HCT116 (cell line): ENCODE measurements at regions not wholly inside any gene's neighbourhood (a gene's known extent, or its start where the extent isn't known, plus 50 kb on each side); places are given as distances from the start of the nearest gene placed in this dataset.

Experiments
- ATAC-seq: fragments of 200-7000 bp; cut with Tn5 transposase; 2 replicates; pipeline ENCODE4 v1.9.1; 2020; ENCODE audit warnings: mild to moderate bottlenecking, moderate library complexity
- BruUV-seq: library from RNA; stranded (reverse); fragments of 400-500 nt; replicated peaks from 2 replicates; lab custom pipeline; 2021; lab: Mats Ljungman, UMichigan
- CTCF ChIA-PET: fragments of 300-600 bp; sonication (Branson Sonifier 250); formaldehyde crosslinking; loops from one replicate; lab custom pipeline; 2021; ENCODE audit warnings: antibody characterized with exemption; lab: Charles Lee
- POLR2A ChIA-PET: fragments of 300-600, 350-600 bp; sonication (Branson Sonifier 250); formaldehyde crosslinking; loops from one replicate; lab custom pipeline; 2021; ENCODE audit warnings: antibody characterized with exemption; lab: Charles Lee
- RAD21 ChIA-PET, 2 experiments: fragments of 300-600 bp; sonication (Branson Sonifier 250); formaldehyde crosslinking; loops; one replicate each; lab custom pipeline; 2023; ENCODE audit warnings: low total read pairs in 2 of 2; ENCODE audit not compliant: uncharacterized antibody in 2 of 2, unreplicated experiment in 2 of 2, low non-redundant PET in 1 of 2; lab: Charles Lee
- DNase-seq: peaks from one replicate; pipeline ENCODE4 v3.0.0-alpha.2; 2010; ENCODE audit warnings: low read depth, low spot score
- H2AFZ ChIP-seq: fragments of 200-600 bp; shearing (Covaris generic), sonication (generic); 2 replicates; pipeline ENCODE4 v1.6.1; 2017; ENCODE audit warnings: low read depth, mixed run types, mixed read lengths, antibody characterized with exemption, low read length; ENCODE audit not compliant: poor library complexity, severe bottlenecking
- H3K27ac ChIP-seq: 2 replicates; pipeline ENCODE4 v1.5.1; 2012; ENCODE audit warnings: low read depth, low read length
- H3K27me3 ChIP-seq: fragments of 200-600 bp; sonication (generic); 2 replicates; pipeline ENCODE4 v1.6.1; 2016; ENCODE audit warnings: mixed run types, low read length, mixed read lengths; ENCODE audit not compliant: insufficient read depth
- H3K36me3 ChIP-seq, 2 experiments: fragments of 200-500 bp in 1 of 2; fragments of 200-600 bp in 1 of 2; sonication (Bioruptor generic) in 1 of 2; sonication (generic) in 1 of 2; 2 replicates each; pipeline versions ENCODE4 v1.5.1 to v1.6.1; 2014 to 2016; ENCODE audit warnings: low read length in 2 of 2, inconsistent platforms in 1 of 2, mixed read lengths in 1 of 2, mixed run types in 1 of 2; ENCODE audit not compliant: insufficient read depth in 2 of 2, control insufficient read depth in 1 of 2
- H3K4me1 ChIP-seq, 2 experiments: fragments of 200-600 bp in 1 of 2; sonication (generic) in 1 of 2; 2 replicates each; pipeline versions ENCODE4 v1.5.1 to v1.6.1; 2012 to 2017; ENCODE audit warnings: low read length in 2 of 2, inconsistent platforms in 1 of 2, mild to moderate bottlenecking in 1 of 2, mixed read lengths in 1 of 2, mixed run types in 1 of 2, moderate library complexity in 1 of 2; ENCODE audit not compliant: insufficient read depth in 2 of 2, control insufficient read depth in 1 of 2
- H3K4me2 ChIP-seq: fragments of 200-600 bp; sonication (generic); 2 replicates; pipeline ENCODE4 v1.6.1; 2017; ENCODE audit warnings: mixed run types, low read length, mixed read lengths
- H3K4me3 ChIP-seq, 2 experiments: fragments of 200-600 bp in 1 of 2; sonication (generic) in 1 of 2; replicated peaks in 1 of 2; 2 replicates each; pipeline ENCODE4 v1.5.1; 2011 to 2016; ENCODE audit warnings: low read length in 2 of 2, control low read depth in 1 of 2, low read depth in 1 of 2, mild to moderate bottlenecking in 1 of 2, mixed read lengths in 1 of 2, mixed run types in 1 of 2
- H3K79me2 ChIP-seq: fragments of 200-600 bp; sonication (generic); 2 replicates; pipeline ENCODE4 v1.6.1; 2017; ENCODE audit warnings: mild to moderate bottlenecking, mixed run types, low read length, moderate library complexity, mixed read lengths; ENCODE audit not compliant: insufficient read depth
- H3K9ac ChIP-seq: fragments of 200-600 bp; sonication (generic); 2 replicates; pipeline ENCODE4 v1.6.1; 2016; ENCODE audit warnings: low read length, mixed read lengths
- H3K9me2 ChIP-seq: fragments of 200-600 bp; sonication (generic), shearing (Covaris generic); 2 replicates; pipeline ENCODE4 v1.6.1; 2017; ENCODE audit warnings: mixed run types, mild to moderate bottlenecking, moderate library complexity; ENCODE audit not compliant: insufficient read depth
- H3K9me3 ChIP-seq, 2 experiments: fragments of 200-500 bp in 1 of 2; fragments of 200-600 bp in 1 of 2; sonication (Bioruptor generic) in 1 of 2; sonication (generic) in 1 of 2; 2 replicates each; pipeline ENCODE4 v1.6.1; 2014 to 2017; ENCODE audit warnings: low read length in 2 of 2, mixed read lengths in 2 of 2, inconsistent platforms in 1 of 2, low read depth in 1 of 2, mild to moderate bottlenecking in 1 of 2, mixed run types in 1 of 2, moderate library complexity in 1 of 2; ENCODE audit not compliant: control insufficient read depth in 1 of 2, insufficient read depth in 1 of 2
- H4K20me1 ChIP-seq: fragments of 200-600 bp; sonication (generic), shearing (Covaris generic); 2 replicates; pipeline ENCODE4 v1.6.1; 2017; ENCODE audit warnings: mixed run types, mild to moderate bottlenecking, moderate library complexity; ENCODE audit not compliant: insufficient read depth
- CBX3 ChIP-seq: IDR thresholded peaks from 2 replicates; pipeline ENCODE4 v1.6.1; 2012; ENCODE audit warnings: low read depth
- CEBPB ChIP-seq: IDR thresholded peaks from 2 replicates; pipeline ENCODE4 v1.6.1; 2012; ENCODE audit warnings: low read depth
- EGR1 ChIP-seq: IDR thresholded peaks from 2 replicates; pipeline ENCODE4 v1.6.1; 2012; ENCODE audit warnings: low read depth
- EZH2 ChIP-seq: fragments of 200-600 bp; sonication (generic); IDR thresholded peaks from 2 replicates; pipeline ENCODE4 v1.6.1; 2017; ENCODE audit warnings: antibody characterized with exemption, mixed run types
- EZH2phosphoT487 ChIP-seq: fragments of 200-600 bp; IDR thresholded peaks from 2 replicates; pipeline ENCODE4 v1.6.1; 2018; ENCODE audit warnings: antibody characterized with exemption, borderline replicate concordance
- FOSL1 ChIP-seq: IDR thresholded peaks from 2 replicates; pipeline ENCODE4 v1.6.1; 2012; ENCODE audit warnings: low read depth
- JUND ChIP-seq: IDR thresholded peaks from 2 replicates; pipeline ENCODE4 v1.6.1; 2012
- POLR2AphosphoS5 ChIP-seq: IDR thresholded peaks from 2 replicates; pipeline ENCODE4 v1.6.1; 2011; ENCODE audit warnings: mild to moderate bottlenecking, low read depth, low read length, moderate library complexity
- RAD21 ChIP-seq: IDR thresholded peaks from 2 replicates; pipeline ENCODE4 v1.6.1; 2012; ENCODE audit warnings: low read depth, mild to moderate bottlenecking
- SIN3A ChIP-seq: IDR thresholded peaks from 2 replicates; pipeline ENCODE4 v1.6.1; 2012; ENCODE audit warnings: low read depth
- ZFX ChIP-seq: fragments of 450-650 bp; IDR thresholded peaks from 2 replicates; pipeline ENCODE4 v1.6.1; 2017
- ZNF274 ChIP-seq: fragments of 200-500 bp; sonication (Bioruptor generic); IDR thresholded peaks from 2 replicates; pipeline ENCODE4 v1.6.1; 2014; ENCODE audit warnings: mild to moderate bottlenecking, low read depth, low read length, inconsistent platforms
- intact Hi-C: fragments of 100-400 bp; cut with micrococcal nuclease; formaldehyde crosslinking; loops from 2 replicates; pipeline ENCODE4 v1.10.0; 2022
- TF ChIP-seq, protein P1 (sequence below): IDR thresholded peaks from 2 replicates; pipeline ENCODE4 v1.6.1; 2011; ENCODE audit warnings: mild to moderate bottlenecking, low read length, moderate library complexity; ENCODE audit not compliant: insufficient replicate concordance; ENCODE audit errors: extremely low read depth

GRCh38 chr10:120788771-120789170 lies 62.4 kb upstream of the WDR11 start:
- no peak for TF ChIP-seq RAD21
- TF ChIP-seq SIN3A, result no peak
- TF ChIP-seq POLR2AphosphoS5, result no peak
- no peak for TF ChIP-seq JUND
- no peak for TF ChIP-seq EZH2
- TF ChIP-seq, protein P1, sequence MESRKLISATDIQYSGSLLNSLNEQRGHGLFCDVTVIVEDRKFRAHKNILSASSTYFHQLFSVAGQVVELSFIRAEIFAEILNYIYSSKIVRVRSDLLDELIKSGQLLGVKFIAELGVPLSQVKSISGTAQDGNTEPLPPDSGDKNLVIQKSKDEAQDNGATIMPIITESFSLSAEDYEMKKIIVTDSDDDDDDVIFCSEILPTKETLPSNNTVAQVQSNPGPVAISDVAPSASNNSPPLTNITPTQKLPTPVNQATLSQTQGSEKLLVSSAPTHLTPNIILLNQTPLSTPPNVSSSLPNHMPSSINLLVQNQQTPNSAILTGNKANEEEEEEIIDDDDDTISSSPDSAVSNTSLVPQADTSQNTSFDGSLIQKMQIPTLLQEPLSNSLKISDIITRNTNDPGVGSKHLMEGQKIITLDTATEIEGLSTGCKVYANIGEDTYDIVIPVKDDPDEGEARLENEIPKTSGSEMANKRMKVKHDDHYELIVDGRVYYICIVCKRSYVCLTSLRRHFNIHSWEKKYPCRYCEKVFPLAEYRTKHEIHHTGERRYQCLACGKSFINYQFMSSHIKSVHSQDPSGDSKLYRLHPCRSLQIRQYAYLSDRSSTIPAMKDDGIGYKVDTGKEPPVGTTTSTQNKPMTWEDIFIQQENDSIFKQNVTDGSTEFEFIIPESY, result no peak
- no peak for TF ChIP-seq ZNF274
- TF ChIP-seq EGR1, result no peak
- no peak for TF ChIP-seq CBX3
- no peak for TF ChIP-seq CEBPB
- no peak for TF ChIP-seq ZFX
- TF ChIP-seq FOSL1, result no peak
- no peak for TF ChIP-seq EZH2phosphoT487
- intact Hi-C loops, result no loop called here
- no peak overlapping the region for H3K4me2 ChIP-seq
- no peaks in the 10 kb centered on the region for H4K20me1 ChIP-seq
- CTCF ChIA-PET, result no interaction called here
- no peaks in the 10 kb centered on the region for H3K4me1 ChIP-seq
- no TSS peak for BruUV-seq
- no peaks in the 10 kb centered on the region for H3K36me3 ChIP-seq
- no peak for ATAC-seq
- no peaks in the 10 kb centered on the region for H3K9me3 ChIP-seq
- no peak overlapping the region for H3K4me3 ChIP-seq
- no peaks in the 10 kb centered on the region for H3K9me2 ChIP-seq
- RAD21 ChIA-PET, result no interaction called here
- POLR2A ChIA-PET, result no interaction called here
- no peak overlapping the region for H2AFZ ChIP-seq
- H3K27me3 ChIP-seq, result peaks cover 48% of the 10 kb centered on the region
- no peak overlapping the region for H3K9ac ChIP-seq
- H3K79me2 ChIP-seq, result no peaks in the 10 kb centered on the region
- H3K27ac ChIP-seq, result no peak overlapping the region
- DNase-seq, result no peak
